Vagina (tissue), 2 donors: ENCODE measurements at regions not wholly inside any gene's neighbourhood (a gene's known extent, or its start where the extent isn't known, plus 50 kb on each side); places are given as distances from the start of the nearest gene placed in this dataset.

ENCODE experiments used
- POLR2A ChIP-seq, 2 donors: fragments of 450-650 bp; IDR thresholded peaks; one replicate each; pipeline ENCODE4 v1.6.1; 2017; ENCODE audit warnings: antibody characterized with exemption in 2 of 2, mild to moderate bottlenecking in 2 of 2, moderate library complexity in 2 of 2
- POLR2AphosphoS5 ChIP-seq, 2 donors: sonication (generic); formaldehyde crosslinking; IDR thresholded peaks; one replicate each; pipeline ENCODE4 v1.9.0; 2017; ENCODE audit warnings: antibody characterized with exemption in 2 of 2, mild to moderate bottlenecking in 2 of 2, low read depth in 1 of 2; ENCODE audit not compliant: insufficient read depth in 1 of 2
- TF ChIP-seq, protein P1 (sequence below), 3 experiments: fragments of 450-650 bp in 2 of 3; fragments of 200-600 bp in 1 of 3; sonication (generic) in 1 of 3; IDR thresholded peaks; one replicate each; pipeline ENCODE4 v1.5.1; 2017 to 2019; ENCODE audit warnings: antibody characterized with exemption in 3 of 3, mild to moderate bottlenecking in 2 of 3, moderate library complexity in 2 of 3

DNA sequence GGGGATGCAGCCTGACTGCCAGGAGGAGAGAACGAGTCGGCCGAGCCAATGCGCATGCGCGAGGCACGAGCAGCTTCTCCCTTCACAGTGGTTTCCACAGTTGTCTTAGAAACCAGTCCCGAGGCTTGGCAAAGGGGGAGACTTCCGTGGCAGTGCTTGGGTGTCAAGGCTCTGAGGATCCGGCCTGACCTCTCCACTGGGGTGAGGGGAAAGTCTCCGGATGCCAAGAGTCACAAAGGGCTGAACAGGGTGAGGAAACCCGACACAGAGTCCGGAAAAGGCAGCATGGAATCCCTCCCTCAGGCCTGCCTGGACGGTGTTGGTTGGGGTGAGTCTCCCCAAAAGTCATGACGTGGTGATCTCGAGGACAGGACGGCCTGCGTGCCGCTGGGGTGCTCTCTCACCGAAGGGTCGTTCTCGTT lies 475.5 kb downstream of the SPATA31A7 start:
- TF ChIP-seq, protein P1, sequence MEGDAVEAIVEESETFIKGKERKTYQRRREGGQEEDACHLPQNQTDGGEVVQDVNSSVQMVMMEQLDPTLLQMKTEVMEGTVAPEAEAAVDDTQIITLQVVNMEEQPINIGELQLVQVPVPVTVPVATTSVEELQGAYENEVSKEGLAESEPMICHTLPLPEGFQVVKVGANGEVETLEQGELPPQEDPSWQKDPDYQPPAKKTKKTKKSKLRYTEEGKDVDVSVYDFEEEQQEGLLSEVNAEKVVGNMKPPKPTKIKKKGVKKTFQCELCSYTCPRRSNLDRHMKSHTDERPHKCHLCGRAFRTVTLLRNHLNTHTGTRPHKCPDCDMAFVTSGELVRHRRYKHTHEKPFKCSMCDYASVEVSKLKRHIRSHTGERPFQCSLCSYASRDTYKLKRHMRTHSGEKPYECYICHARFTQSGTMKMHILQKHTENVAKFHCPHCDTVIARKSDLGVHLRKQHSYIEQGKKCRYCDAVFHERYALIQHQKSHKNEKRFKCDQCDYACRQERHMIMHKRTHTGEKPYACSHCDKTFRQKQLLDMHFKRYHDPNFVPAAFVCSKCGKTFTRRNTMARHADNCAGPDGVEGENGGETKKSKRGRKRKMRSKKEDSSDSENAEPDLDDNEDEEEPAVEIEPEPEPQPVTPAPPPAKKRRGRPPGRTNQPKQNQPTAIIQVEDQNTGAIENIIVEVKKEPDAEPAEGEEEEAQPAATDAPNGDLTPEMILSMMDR (IDR thresholded peaks at IDR 0.05), result no peak
- TF ChIP-seq POLR2A (IDR thresholded peaks at IDR 0.05) (no peak), POLR2AphosphoS5 (IDR thresholded peaks at IDR 0.05; ENCODE audit: insufficient read depth in 1 of 2, low read depth in 1 of 2) (no peak)
